NCI-H2171 treated with DMSO at 0.1 percent for 48 hours (cell line): ENCODE measurements at regions not wholly inside any gene's neighbourhood (a gene's known extent, or its start where the extent isn't known, plus 50 kb on each side); places are given as distances from the start of the nearest gene placed in this dataset.

ENCODE experiments used
- DNase-seq: peaks from one replicate; lab custom pipeline; 2025; lab: John Stamatoyannopoulos, UW

DNA sequence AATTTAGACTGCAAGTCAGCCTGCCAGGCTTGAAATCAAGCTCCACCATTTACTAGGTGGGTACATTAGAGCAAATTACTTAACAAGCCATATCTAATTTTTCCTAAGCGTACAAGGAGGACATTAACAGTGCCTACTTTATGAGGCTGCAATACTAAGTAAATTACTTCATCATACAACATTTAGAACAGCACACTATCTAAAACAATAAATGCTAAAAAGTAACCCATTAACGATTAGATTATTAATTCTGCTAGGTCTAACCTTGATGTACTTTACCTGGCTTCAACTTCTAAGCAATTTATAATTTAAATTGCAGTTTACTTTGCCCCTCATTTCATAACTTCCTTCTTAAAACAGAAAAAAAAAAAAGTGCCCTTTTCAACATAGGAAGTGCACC lies 1155.6 kb upstream of the NCAM2 start:
- DNase-seq: no peak

GRCh38 chr21:19844334-19844733 lies 1153.9 kb upstream of the NCAM2 start:
- DNase-seq: no peak

DNA sequence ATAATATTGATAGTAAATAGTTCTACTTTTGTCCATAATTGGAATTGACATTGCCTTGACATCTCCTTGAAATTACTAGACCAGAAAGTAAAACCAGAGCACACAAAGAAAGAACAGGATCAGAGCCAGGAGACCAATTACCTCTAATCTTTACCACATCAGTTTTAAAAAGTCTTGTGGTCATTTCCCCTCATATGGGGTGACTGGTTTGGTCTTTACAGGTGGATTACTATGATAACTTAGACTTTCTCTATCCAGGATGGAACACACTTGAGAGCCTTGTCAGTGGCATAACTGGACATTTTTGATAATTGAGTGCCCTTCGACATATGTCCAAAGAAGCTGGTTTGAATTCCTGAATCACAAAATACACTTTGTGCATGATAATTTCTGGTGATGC lies 1148.1 kb upstream of the NCAM2 start:
- no peak for DNase-seq

DNA sequence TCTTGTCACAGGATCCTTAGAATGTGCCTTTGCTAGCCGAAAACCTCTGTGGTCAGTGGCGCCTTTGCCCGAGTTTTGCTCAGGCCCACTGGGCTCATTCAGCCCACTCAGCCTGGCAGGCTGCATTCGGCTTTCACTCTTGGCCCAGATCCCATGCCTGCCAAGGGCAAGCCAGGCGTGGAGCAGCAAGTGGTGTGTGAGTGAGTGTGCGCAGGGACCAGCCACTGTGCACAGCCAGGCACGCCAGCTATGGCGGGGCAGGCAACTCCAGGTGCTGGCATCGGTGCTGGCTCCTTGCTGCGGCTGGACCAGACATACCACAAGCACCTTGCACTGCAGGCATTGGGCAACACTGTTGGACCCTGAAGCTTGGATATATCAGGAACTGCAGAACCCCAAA lies 1145.1 kb upstream of the NCAM2 start:
- no peak for DNase-seq

DNA sequence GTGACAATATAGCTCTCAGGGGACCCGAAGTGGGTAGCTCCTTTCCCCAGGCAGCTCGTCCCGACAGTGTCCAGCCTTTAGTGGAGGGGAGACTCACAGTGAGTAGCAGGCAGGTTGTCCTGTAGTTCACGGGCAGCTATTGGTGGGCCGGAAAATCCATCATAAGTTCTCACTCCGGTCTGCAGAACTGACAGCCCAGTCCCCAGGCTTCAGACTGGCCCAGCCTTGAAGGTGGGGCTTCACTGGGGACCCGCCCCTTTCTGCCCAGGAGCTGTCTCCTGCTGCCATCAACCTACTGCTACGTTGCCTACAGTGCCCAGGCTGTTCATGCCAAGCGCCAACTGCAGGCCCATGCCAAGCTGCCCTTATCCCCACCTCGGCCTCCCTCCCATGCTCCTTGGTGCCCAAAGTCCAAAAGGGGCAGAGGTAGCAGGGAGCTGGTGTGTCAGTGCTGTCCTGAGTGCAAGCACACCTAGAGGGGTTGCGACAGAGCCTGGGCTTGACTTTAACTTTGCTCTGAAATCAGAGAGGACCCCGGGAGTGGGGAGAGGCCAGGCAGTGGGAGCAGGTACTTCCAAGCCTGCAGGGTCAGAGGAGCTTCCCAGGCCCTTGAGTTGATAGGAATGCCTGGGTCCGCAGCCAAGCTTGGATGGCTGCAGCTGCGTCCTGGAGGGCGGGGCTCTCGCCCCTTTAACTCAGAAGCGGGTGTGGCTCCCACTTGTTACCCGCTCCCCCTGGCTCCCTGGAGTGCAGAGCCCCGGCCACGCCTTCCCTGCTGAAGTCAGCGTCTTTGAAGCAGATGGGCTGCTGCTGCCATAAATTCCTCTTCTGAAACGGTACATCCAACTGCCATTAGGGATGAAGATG lies 1144.3 kb upstream of the NCAM2 start:
- no peak for DNase-seq

- DNase-seq: no peak
Observed at GRCh38 chr21:19855522-19855921, 1142.7 kb upstream of the NCAM2 start.

- no peak for DNase-seq
Observed at GRCh38 chr21:19864476-19864875, 1133.7 kb upstream of the NCAM2 start.

- DNase-seq: no peak
Observed at GRCh38 chr21:19870682-19871081, 1127.5 kb upstream of the NCAM2 start.

- DNase-seq: no peak
Observed at GRCh38 chr21:19874521-19874920, 1123.7 kb upstream of the NCAM2 start.

GRCh38 chr21:19878133-19878532 lies 1120.1 kb upstream of the NCAM2 start:
- no peak for DNase-seq

DNA sequence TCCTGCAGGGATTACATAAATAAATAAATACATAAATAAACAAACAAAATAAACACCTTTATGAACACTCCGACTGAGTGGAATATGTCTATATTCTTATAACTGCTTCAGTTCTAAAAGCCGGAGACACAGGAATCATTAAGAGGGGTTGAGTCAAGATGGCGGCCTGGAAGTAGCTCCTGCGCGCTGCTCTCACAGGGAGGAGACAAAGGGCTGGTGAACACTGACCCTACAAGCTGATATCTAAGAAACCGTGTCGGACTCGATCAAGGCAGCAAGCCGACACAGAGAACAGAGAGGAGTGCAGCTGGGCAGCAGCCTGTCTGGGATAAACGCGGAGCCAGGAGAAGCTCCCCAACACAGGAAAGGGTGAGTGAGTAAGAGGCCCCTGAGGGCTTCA lies 1098.6 kb upstream of the NCAM2 start:
- no peak for DNase-seq

GRCh38 chr21:19900149-19900548 lies 1098.1 kb upstream of the NCAM2 start:
- no peak for DNase-seq

DNA sequence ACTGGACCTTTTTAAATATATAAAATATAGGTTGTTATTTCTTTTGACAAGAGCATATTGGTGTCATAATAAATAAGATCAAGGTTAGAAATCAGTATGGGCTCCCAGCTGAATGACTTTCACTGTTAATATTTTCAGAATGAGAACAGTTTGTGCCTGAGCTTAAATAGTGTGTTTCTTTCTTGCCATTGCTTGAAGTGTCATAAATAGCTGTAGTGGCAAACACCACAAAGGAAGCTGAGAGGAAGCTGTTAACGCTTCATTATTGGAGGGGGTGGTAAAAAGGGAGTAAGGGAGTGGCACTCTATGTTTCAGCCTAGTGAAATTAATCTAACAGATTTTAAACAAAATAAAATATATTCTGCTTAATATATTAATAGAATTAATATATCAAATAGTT lies 1089.8 kb upstream of the NCAM2 start:
- DNase-seq: no peak

GRCh38 chr21:19914028-19914427 lies 1084.2 kb upstream of the NCAM2 start:
- DNase-seq: no peak

DNA sequence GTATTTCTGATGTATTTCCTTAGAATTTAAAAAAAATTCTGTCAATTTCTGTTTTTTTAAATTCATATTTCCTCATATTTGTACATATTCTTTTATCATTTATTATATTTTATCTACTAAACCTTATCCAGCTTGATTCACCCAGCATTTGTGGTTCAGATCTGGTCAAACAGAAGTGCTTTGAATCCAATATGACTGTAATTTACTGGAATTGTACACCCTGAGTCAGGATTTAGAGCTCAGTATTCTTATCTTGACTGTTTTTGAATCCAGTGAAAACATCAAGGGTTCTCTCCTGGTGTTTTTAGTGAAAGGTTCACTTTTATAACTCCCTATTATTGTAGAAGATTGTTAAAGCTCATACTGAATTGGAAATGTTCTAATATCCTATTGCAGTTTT lies 1077.0 kb upstream of the NCAM2 start:
- no peak for DNase-seq

- no peak for DNase-seq
Observed at GRCh38 chr21:19922122-19922521, 1076.1 kb upstream of the NCAM2 start.

- DNase-seq: no peak
Observed at GRCh38 chr21:19935467-19935866, 1062.7 kb upstream of the NCAM2 start.

GRCh38 chr21:19937619-19938018 lies 1060.6 kb upstream of the NCAM2 start:
- DNase-seq: no peak

DNA sequence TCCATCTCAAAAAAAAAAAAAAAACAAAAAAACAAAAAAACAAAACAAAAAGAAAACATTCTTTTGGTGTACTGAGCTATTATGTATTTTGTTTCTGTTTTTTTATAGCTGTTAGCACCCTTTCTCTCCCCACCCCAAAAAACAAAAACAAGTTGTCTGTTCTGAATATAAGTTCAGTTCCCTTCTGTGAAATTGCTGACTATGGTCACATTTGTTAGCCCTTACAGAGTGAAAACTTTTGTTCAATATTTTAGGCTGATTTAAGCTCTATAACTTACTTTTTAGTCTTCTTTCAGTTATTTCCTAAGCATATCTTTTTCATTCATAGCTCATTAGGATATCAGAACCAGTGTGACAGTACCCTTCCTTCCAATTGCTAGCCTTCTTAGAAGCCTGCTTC lies 1056.6 kb upstream of the NCAM2 start:
- no peak for DNase-seq

GRCh38 chr21:19950347-19950746 lies 1047.9 kb upstream of the NCAM2 start:
- DNase-seq: no peak

DNA sequence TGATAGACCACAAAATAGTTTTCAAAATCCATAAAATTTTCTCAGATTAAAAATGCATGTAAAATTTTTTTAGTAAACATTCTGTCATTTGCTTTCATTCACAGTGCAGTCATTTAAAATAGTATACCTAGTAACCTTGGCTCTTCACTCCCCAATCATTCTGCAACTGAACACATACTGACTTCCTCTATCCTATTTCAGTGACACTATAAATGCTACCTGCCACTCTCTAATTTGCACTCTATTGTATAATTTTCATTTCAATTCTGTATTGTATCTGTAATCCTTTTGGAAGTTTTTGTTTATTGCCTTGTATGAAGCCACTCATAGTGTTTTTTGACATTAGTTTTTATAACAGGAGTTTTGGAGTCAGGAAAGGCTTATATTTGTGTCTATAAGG lies 1029.1 kb upstream of the NCAM2 start:
- DNase-seq: no peak

DNA sequence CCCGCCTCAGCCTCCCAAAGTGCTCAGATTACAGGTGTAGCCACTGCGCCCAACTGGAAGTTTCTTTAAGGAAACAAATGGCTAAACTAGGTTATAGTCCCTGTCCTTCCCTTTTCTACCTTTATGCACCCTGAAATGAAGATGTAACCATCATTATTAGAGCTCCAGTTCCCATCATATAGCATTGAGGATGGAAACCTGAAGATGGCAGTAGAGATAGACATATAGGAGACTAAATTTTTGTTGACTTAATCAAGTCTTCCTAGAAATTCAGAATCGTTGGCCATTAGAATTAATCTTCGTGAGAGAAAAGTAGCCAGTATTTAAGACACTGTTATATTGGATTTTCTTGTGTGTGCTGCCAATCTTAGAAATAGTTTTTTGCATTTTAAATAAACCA lies 1016.3 kb upstream of the NCAM2 start:
- DNase-seq: no peak

DNA sequence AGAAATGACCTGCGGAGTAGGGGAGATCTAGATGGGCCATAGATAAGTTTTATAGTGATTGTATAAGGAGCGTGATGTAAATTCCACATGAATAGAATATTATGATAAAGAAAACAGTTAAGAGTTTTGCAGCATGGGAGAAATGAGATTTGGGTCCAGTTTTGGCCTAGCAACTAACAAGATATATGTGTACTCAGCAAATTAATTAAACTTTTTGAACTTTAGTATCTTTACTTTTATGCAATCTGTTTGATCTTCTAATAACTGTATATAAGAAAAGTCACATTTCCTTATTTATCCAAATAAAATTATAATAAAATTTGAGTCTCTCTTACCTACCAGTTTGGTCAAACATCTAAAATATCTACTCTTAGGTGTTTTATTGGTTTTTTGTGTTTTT lies 1011.8 kb upstream of the NCAM2 start:
- no peak for DNase-seq

DNA sequence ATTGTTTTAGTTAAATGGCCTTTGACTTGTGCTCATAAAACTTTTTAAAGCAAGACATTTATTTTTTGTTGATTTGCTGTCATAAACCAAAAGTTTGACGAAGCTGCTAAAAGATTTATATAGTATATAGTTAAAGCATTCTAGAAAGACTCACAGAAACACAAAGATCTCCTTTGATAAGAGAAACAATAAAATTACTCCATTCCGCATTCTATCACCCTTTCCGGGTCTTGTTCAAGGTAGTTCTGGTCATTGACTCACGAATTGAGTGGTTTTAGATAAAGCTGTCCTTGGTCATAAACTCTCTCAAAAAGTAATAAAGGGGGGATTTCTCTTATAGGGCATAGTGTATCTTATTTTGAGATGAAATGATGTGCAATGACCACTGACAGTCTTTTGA lies 1010.5 kb upstream of the NCAM2 start:
- no peak for DNase-seq
